NT2/D1 (cell line): ENCODE measurements at regions not wholly inside any gene's neighbourhood (a gene's known extent, or its start where the extent isn't known, plus 50 kb on each side); places are given as distances from the start of the nearest gene placed in this dataset.

Source experiments
- DNase-seq: peaks from one replicate; pipeline ENCODE4 v3.0.0-alpha.2; 2011; ENCODE audit warnings: low read depth, low spot score
- H3K27me3 ChIP-seq: 2 replicates; pipeline ENCODE4 v1.6.0; 2011; ENCODE audit warnings: mild to moderate bottlenecking; ENCODE audit not compliant: insufficient read length, insufficient read depth
- H3K36me3 ChIP-seq: 2 replicates; pipeline ENCODE4 v1.6.1; 2011; ENCODE audit warnings: mild to moderate bottlenecking, low read length, mixed read lengths; ENCODE audit not compliant: insufficient read depth, insufficient read length
- H3K4me1 ChIP-seq: 2 replicates; pipeline ENCODE4 v1.5.1; 2011; ENCODE audit not compliant: insufficient read depth, insufficient read length
- H3K4me3 ChIP-seq: 2 replicates; pipeline ENCODE4 v1.5.1; 2011; ENCODE audit warnings: low read depth; ENCODE audit not compliant: insufficient read length
- H3K9ac ChIP-seq: 2 replicates; pipeline ENCODE4 v1.6.0; 2011; ENCODE audit warnings: low read depth; ENCODE audit not compliant: insufficient read length
- H3K9me3 ChIP-seq: 2 replicates; pipeline ENCODE4 v1.5.1; 2011; ENCODE audit warnings: mild to moderate bottlenecking, low read length; ENCODE audit not compliant: insufficient read depth
- SUZ12 ChIP-seq: IDR thresholded peaks from 2 replicates; pipeline ENCODE4 v1.6.1; 2011; ENCODE audit not compliant: insufficient read length, insufficient read depth; ENCODE audit errors: extremely low read depth
- YY1 ChIP-seq: IDR thresholded peaks from 2 replicates; pipeline ENCODE4 v1.6.1; 2011; ENCODE audit not compliant: insufficient read length, insufficient read depth
- ZNF274 ChIP-seq: IDR thresholded peaks from 2 replicates; pipeline ENCODE4 v1.6.1; 2011; ENCODE audit warnings: mild to moderate bottlenecking, low read depth, low read length

DNA sequence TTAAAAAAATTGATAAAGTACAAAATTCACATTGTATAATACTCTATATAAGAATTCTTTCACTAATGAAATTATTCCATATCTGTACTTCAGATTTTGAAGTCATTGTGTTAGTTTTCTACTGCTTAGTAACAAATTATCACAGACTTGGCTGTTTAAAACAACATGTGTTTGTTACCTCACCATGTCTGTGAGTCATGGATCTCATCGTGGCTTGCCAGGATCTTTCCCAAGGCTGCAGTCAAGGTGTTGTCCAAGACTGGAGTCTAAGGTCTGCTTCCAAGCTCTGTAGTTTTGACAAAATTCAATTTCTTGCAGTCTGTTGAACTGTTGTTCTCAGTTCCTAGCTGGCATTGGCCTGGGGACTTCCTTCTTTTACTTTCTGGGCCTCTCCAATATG, 1286.9 kb downstream of the ADGRL3 start:
- no peak overlapping the region for H3K9ac ChIP-seq

DNA sequence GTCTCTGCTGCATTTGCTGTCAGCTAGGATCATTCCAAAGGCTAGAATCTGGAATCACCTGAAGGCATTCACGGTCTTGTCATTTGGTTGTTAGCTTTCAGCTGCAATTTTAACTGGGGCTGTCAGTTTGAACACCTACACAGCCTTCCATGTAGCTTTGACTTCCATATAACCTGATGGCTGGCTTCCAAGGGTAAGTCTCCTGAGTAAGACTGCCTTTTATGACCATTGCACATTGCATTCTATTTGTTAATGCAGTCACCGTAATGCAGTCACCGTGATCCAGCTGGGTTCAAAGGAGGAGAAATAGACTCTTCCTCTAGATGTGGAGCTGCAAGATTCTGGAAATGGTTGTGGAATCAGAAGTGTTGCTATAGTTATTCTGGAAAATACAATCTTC, 1284.2 kb downstream of the ADGRL3 start:
- no peak for TF ChIP-seq SUZ12
- TF ChIP-seq ZNF274: no peak
- TF ChIP-seq YY1: no peak
- Histone ChIP-seq H3K27me3 (no peaks in the 10 kb centered on the region), H3K9ac (no peak overlapping the region), H3K4me3 (no peak overlapping the region), H3K36me3 (no peaks in the 10 kb centered on the region), H3K9me3 (no peaks in the 10 kb centered on the region), H3K4me1 (no peaks in the 10 kb centered on the region)
- DNase-seq: no peak

More for the DNA sequence above, 1286.9 kb downstream of the ADGRL3 start:
- Histone ChIP-seq H3K4me3 (no peak overlapping the region), H3K36me3 (no peaks in the 10 kb centered on the region), H3K9me3 (no peaks in the 10 kb centered on the region; the same call in 1 of the 2 replicates), H3K27me3 (no peaks in the 10 kb centered on the region), H3K4me1 (no peaks in the 10 kb centered on the region)
- no peak for DNase-seq
- TF ChIP-seq YY1 (no peak), SUZ12 (no peak), ZNF274 (no peak)

DNA sequence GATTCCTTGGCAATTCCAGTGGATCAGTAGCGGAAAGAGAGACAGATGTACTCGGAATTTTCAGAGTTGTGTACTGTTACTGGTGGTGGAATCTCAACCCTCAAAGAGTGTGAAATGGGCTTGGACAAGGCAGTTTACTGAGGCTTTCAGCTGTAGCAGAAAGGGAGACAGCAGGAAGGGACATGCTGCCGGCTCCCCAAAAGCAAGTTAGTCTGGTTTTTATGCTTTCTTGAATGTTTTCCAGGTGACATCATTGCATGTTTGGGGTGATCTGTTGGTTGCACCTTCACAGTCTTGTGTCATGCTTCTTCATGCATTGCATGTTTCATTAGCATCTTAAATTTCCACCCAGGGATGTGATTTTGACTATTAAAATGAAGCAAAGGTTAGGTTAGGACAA, 1282.2 kb downstream of the ADGRL3 start:
- no peak for DNase-seq
- no peaks in the 10 kb centered on the region for H3K27me3 ChIP-seq
- H3K9ac ChIP-seq: no peak overlapping the region
- no peaks in the 10 kb centered on the region for H3K4me1 ChIP-seq
- TF ChIP-seq ZNF274: no peak
- TF ChIP-seq SUZ12: no peak
- TF ChIP-seq YY1: no peak
- H3K9me3 ChIP-seq: no peaks in the 10 kb centered on the region
- no peaks in the 10 kb centered on the region for H3K36me3 ChIP-seq
- no peak overlapping the region for H3K4me3 ChIP-seq

DNA sequence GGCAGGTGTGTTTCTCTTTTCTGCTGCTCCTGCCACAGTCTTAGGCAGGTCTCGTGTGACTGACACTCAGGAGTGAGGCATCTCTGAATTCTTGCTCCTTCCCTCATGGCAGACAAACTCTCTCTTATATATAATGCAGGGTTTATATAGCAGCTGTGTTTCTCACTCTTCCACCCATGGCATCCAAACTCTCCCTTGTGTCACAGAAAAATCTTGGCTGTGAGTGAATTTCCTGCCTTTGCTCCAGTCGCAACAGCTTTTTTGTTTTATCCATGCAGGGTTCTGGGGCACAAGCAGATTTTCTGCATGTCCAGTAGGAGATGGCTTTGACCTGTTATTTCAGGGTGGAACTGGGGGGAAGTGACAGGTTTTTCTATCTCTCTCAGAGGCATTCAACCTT, 1275.5 kb downstream of the ADGRL3 start:
- no peaks in the 10 kb centered on the region for H3K9me3 ChIP-seq
- no peaks in the 10 kb centered on the region for H3K27me3 ChIP-seq
- H3K9ac ChIP-seq: no peak overlapping the region
- TF ChIP-seq YY1 (no peak), SUZ12 (no peak), ZNF274 (no peak)
- no peaks in the 10 kb centered on the region for H3K36me3 ChIP-seq
- DNase-seq: no peak
- no peak overlapping the region for H3K4me3 ChIP-seq
- no peaks in the 10 kb centered on the region for H3K4me1 ChIP-seq

DNA sequence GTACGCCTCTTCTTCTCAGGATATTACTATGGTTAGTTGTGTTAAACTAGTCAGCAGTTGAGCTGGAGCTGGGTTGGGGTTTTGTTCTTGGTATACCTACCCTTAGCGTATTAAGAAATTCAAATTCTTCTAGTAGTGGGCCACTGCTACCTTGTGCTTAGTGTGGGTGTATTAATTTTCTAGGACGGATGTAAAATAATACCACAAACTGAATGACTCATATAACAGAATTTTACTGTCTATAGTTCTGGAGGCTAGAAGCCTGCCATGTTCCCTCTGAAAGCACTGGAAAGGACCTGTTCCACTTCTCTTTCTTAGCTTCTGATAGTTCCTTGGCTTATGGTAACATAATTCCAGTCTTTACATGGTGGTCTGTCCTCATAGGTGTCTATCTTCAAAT, 1274.7 kb downstream of the ADGRL3 start:
- no peaks in the 10 kb centered on the region for H3K36me3 ChIP-seq
- no peaks in the 10 kb centered on the region for H3K27me3 ChIP-seq
- no peak for DNase-seq
- H3K9me3 ChIP-seq: no peaks in the 10 kb centered on the region
- no peak for TF ChIP-seq SUZ12
- TF ChIP-seq ZNF274: no peak
- TF ChIP-seq YY1: no peak
- no peak overlapping the region for H3K9ac ChIP-seq
- no peaks in the 10 kb centered on the region for H3K4me1 ChIP-seq
- no peak overlapping the region for H3K4me3 ChIP-seq

DNA sequence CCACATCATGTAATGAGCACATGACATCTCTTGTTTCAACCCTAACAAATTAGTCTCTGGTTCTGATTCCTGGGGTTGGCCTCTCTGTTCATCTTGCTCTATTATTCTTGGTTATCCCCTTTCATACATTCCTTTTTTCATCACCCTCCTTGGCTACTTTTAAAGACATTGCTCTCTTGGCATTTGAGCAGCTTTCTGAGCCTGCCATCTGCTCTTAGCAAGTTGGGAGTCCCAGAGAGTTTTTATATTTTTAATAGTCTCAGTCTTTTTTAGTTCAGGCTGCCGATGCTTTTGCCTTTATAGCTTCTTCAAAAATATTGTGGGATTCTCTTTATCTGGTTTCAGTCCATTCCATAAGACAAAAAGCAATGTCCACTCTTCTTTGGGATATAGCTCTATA, 1270.9 kb downstream of the ADGRL3 start:
- Histone ChIP-seq H3K4me1 (no peaks in the 10 kb centered on the region), H3K36me3 (no peaks in the 10 kb centered on the region), H3K4me3 (no peak overlapping the region), H3K9me3 (no peaks in the 10 kb centered on the region), H3K27me3 (no peaks in the 10 kb centered on the region), H3K9ac (no peak overlapping the region)
- DNase-seq: no peak
- TF ChIP-seq YY1 (no peak), ZNF274 (no peak), SUZ12 (no peak)

DNA sequence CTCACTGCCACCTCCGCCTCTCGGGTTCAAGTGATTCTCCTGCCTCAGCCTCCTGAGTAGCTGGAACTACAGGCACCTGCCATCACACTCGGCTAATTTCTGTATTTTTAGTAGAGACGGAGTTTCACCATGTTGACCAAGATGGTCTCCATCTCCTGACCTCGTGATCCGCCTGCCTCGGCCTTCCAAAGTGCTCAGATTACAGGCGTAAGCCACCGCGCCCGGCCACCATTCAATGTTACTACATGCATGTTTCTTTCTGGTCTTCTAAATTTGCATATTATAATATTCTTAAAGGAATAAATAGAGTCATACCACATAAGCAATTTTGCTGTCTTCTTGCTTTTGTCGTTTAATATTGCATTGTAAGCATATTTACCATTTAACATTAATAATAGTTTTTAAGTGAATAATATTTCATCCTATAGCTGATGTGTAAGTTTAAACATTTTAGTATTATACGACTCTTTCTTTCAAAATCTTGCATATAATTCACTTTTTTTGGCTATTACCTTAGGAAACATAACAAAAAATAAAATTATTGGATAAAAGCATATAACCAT, 1270.4 kb downstream of the ADGRL3 start:
- DNase-seq: no peak
- TF ChIP-seq YY1 (no peak), SUZ12 (no peak), ZNF274 (no peak)
- Histone ChIP-seq H3K9ac (no peak overlapping the region), H3K4me3 (no peak overlapping the region), H3K4me1 (no peaks in the 10 kb centered on the region), H3K9me3 (no peaks in the 10 kb centered on the region), H3K27me3 (no peaks in the 10 kb centered on the region), H3K36me3 (no peaks in the 10 kb centered on the region)

DNA sequence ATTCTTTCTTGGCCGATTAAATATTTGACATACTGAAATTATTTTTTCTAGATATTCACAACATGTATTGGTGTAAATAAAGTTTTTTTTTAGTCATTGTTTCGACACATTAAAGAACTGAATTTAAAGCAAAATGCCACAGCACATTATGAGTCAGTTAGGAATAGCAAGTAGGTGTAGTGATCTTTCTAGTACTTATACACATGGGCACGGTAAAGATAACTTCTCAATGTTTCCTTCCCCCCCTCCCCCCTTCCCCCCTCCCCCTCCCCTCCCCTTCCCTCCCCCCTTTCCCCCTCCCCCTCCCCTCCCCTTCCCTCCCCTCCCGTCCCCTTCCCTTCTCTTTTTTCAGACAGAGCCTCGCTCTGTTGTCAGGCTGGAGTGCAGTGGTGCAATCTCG, 1269.9 kb downstream of the ADGRL3 start:
- H3K9me3 ChIP-seq: no peaks in the 10 kb centered on the region
- TF ChIP-seq SUZ12: no peak
- TF ChIP-seq YY1: no peak
- no peak for TF ChIP-seq ZNF274

More for the DNA sequence above, 1269.9 kb downstream of the ADGRL3 start:
- Histone ChIP-seq H3K36me3 (no peaks in the 10 kb centered on the region), H3K9ac (no peak overlapping the region), H3K4me3 (no peak overlapping the region), H3K27me3 (no peaks in the 10 kb centered on the region), H3K4me1 (no peaks in the 10 kb centered on the region)
- no peak for DNase-seq
